Right lobe of liver (tissue), 4 donors: ENCODE measurements at regions not wholly inside any gene's neighbourhood (a gene's known extent, or its start where the extent isn't known, plus 50 kb on each side); places are given as distances from the start of the nearest gene placed in this dataset.

Source experiments
- CTCF ChIP-seq, 4 donors: fragments of 200-600 bp in 3 of 4; fragments of 450-650 bp in 1 of 4; IDR thresholded peaks; one replicate each; pipeline versions ENCODE4 v1.5.1 to v1.8.0; 2016 to 2022; ENCODE audit warnings: antibody characterized with exemption in 4 of 4, mild to moderate bottlenecking in 2 of 4
- POLR2A ChIP-seq: fragments of 450-650 bp; IDR thresholded peaks from one replicate; pipeline ENCODE4 v1.6.1; 2017; ENCODE audit warnings: antibody characterized with exemption, mild to moderate bottlenecking
- donor health status: DM: no; HTN: no; CAD: no.
- donor health status: DM: no; HTN: no; CAD: no.
- donor health status: DM: no; HTN: yes; CAD: no.

- TF ChIP-seq CTCF (IDR thresholded peaks at IDR 0.05) (no peak), POLR2A (no peak)
Measured at GRCh38 chr3:194219826-194220410, 84.0 kb downstream of the HES1 start.
